ENCODE measurements at regions not wholly inside any gene's neighbourhood (a gene's known extent, or its start where the extent isn't known, plus 50 kb on each side); places are given as distances from the start of the nearest gene placed in this dataset.

DNA sequence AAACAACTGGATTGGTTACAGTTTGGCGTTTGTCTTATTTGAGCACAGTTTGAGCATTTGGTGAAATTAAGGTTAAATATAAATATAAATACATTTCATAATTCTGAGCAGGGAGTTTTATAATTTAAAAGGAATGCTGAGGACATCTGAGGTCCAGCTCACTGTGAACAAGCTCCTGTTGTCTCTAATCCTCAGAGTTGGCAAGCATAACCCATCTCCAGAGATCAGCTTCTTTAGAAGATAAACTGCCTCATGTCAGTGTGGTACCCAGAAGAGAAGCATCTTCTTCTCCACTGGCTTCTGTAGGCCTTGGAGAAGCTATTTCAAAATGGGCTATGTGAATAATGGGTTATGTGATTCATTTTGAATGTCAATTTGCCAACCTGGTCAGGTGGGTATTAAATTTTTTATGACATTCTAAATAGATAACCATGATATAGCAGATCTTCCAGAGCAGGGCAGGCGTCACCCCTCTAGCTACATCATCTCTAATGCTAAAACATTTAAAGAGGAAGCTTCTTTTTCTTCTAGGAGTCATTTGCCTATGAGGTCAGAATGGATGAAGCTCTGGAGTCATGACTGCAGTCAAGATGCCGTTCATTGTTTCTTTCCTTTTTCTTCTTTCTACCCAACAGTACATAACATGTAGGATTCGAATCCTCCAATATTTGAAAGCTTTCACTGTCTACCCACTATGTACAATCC lies 324.0 kb downstream of the RNF144A start:
- Histone ChIP-seq H3K9ac (ENCODE audit: low read depth in 1 of 2, low read length in 2 of 2) (no peak overlapping the region), H3K36me3 (ENCODE audit: control insufficient read depth in 2 of 2, insufficient read depth in 2 of 2, low read length in 2 of 2) (no peaks in the 10 kb centered on the region), H3K27ac (ENCODE audit: low read depth in 2 of 2, low read length in 2 of 2) (no peak overlapping the region), H3K4me3 (ENCODE audit: low read length in 2 of 2) (no peak overlapping the region), H3K9me3 (ENCODE audit: control insufficient read depth in 2 of 2, low read length in 2 of 2) (no peaks in the 10 kb centered on the region), H3K4me1 (ENCODE audit: control insufficient read depth in 2 of 2, insufficient read depth in 2 of 2, low read length in 2 of 2) (no peaks in the 10 kb centered on the region), H3K27me3 (ENCODE audit: control insufficient read depth in 2 of 2, insufficient read depth in 2 of 2, low read length in 2 of 2) (no peaks in the 10 kb centered on the region)

GRCh38 chr2:7242189-7242867 lies 325.1 kb downstream of the RNF144A start:
- H3K4me3 ChIP-seq (ENCODE audit: low read length in 2 of 2), result no peak overlapping the region
- no peaks in the 10 kb centered on the region for H3K4me1 ChIP-seq (ENCODE audit: control insufficient read depth in 2 of 2, insufficient read depth in 2 of 2, low read length in 2 of 2)
- no peak overlapping the region for H3K9ac ChIP-seq (ENCODE audit: low read depth in 1 of 2, low read length in 2 of 2)

DNA sequence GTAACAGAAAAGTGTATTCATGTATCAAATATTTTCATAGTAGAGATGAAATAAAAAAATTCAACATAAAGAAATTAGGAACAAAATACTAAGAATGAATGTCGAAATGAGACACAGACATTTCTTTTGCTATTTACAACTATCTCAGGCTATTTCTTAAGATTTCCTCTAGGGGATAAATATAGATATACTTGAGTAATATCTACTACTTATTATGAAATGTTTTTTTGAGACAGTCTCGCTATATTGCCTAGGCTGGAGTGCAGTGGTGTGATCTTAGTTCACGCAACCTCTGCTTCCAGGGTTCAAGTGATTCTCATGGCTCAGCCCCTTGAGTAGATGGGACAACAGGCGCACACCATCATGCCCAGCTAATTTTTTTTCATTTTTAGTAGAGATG lies 326.1 kb downstream of the RNF144A start:
- H3K27me3 ChIP-seq (ENCODE audit: control insufficient read depth in 2 of 2, insufficient read depth in 2 of 2, low read length in 2 of 2), result no peaks in the 10 kb centered on the region
- no peak overlapping the region for H3K9ac ChIP-seq (ENCODE audit: low read depth in 1 of 2, low read length in 2 of 2)
- no peak overlapping the region for H3K27ac ChIP-seq (ENCODE audit: low read depth in 2 of 2, low read length in 2 of 2)
- H3K36me3 ChIP-seq (ENCODE audit: control insufficient read depth in 2 of 2, insufficient read depth in 2 of 2, low read length in 2 of 2), result no peaks in the 10 kb centered on the region
- H3K4me3 ChIP-seq (ENCODE audit: low read length in 2 of 2), result no peak overlapping the region
- no peaks in the 10 kb centered on the region for H3K9me3 ChIP-seq (ENCODE audit: control insufficient read depth in 2 of 2, low read length in 2 of 2)
- no peaks in the 10 kb centered on the region for H3K4me1 ChIP-seq (ENCODE audit: control insufficient read depth in 2 of 2, insufficient read depth in 2 of 2, low read length in 2 of 2)

More at GRCh38 chr2:7242189-7242867, 325.1 kb downstream of the RNF144A start:
- Histone ChIP-seq H3K36me3 (ENCODE audit: control insufficient read depth in 2 of 2, insufficient read depth in 2 of 2, low read length in 2 of 2) (no peaks in the 10 kb centered on the region), H3K27me3 (ENCODE audit: control insufficient read depth in 2 of 2, insufficient read depth in 2 of 2, low read length in 2 of 2) (no peaks in the 10 kb centered on the region), H3K27ac (ENCODE audit: low read depth in 2 of 2, low read length in 2 of 2) (no peak overlapping the region), H3K9me3 (ENCODE audit: control insufficient read depth in 2 of 2, low read length in 2 of 2) (no peaks in the 10 kb centered on the region)

- Histone ChIP-seq H3K9me3 (ENCODE audit: control insufficient read depth in 2 of 2, low read length in 2 of 2) (no peaks in the 10 kb centered on the region), H3K36me3 (ENCODE audit: control insufficient read depth in 2 of 2, insufficient read depth in 2 of 2, low read length in 2 of 2) (no peaks in the 10 kb centered on the region), H3K4me1 (ENCODE audit: control insufficient read depth in 2 of 2, insufficient read depth in 2 of 2, low read length in 2 of 2) (no peaks in the 10 kb centered on the region)
Observed at GRCh38 chr2:7256377-7256776, 339.2 kb downstream of the RNF144A start.

GRCh38 chr2:7262727-7263126 lies 345.5 kb downstream of the RNF144A start:
- Histone ChIP-seq H3K9ac (ENCODE audit: low read depth in 1 of 2, low read length in 2 of 2) (no peak overlapping the region), H3K27me3 (ENCODE audit: control insufficient read depth in 2 of 2, insufficient read depth in 2 of 2, low read length in 2 of 2) (no peaks in the 10 kb centered on the region), H3K9me3 (ENCODE audit: control insufficient read depth in 2 of 2, low read length in 2 of 2) (no peaks in the 10 kb centered on the region), H3K27ac (ENCODE audit: low read depth in 2 of 2, low read length in 2 of 2) (no peak overlapping the region), H3K4me3 (ENCODE audit: low read length in 2 of 2) (no peak overlapping the region), H3K4me1 (ENCODE audit: control insufficient read depth in 2 of 2, insufficient read depth in 2 of 2, low read length in 2 of 2) (no peaks in the 10 kb centered on the region), H3K36me3 (ENCODE audit: control insufficient read depth in 2 of 2, insufficient read depth in 2 of 2, low read length in 2 of 2) (no peaks in the 10 kb centered on the region)

More at GRCh38 chr2:7256377-7256776, 339.2 kb downstream of the RNF144A start:
- no peak overlapping the region for H3K9ac ChIP-seq (ENCODE audit: low read depth in 1 of 2, low read length in 2 of 2)
- no peak overlapping the region for H3K4me3 ChIP-seq (ENCODE audit: low read length in 2 of 2)
- no peak overlapping the region for H3K27ac ChIP-seq (ENCODE audit: low read depth in 2 of 2, low read length in 2 of 2)
- H3K27me3 ChIP-seq (ENCODE audit: control insufficient read depth in 2 of 2, insufficient read depth in 2 of 2, low read length in 2 of 2), result no peaks in the 10 kb centered on the region

GRCh38 chr2:7264791-7265190 lies 347.6 kb downstream of the RNF144A start:
- Histone ChIP-seq H3K36me3 (ENCODE audit: control insufficient read depth in 2 of 2, insufficient read depth in 2 of 2, low read length in 2 of 2) (no peaks in the 10 kb centered on the region), H3K4me3 (ENCODE audit: low read length in 2 of 2) (no peak overlapping the region), H3K27me3 (ENCODE audit: control insufficient read depth in 2 of 2, insufficient read depth in 2 of 2, low read length in 2 of 2) (no peaks in the 10 kb centered on the region), H3K4me1 (ENCODE audit: control insufficient read depth in 2 of 2, insufficient read depth in 2 of 2, low read length in 2 of 2) (no peaks in the 10 kb centered on the region), H3K27ac (ENCODE audit: low read depth in 2 of 2, low read length in 2 of 2) (no peak overlapping the region), H3K9me3 (ENCODE audit: control insufficient read depth in 2 of 2, low read length in 2 of 2) (no peaks in the 10 kb centered on the region), H3K9ac (ENCODE audit: low read depth in 1 of 2, low read length in 2 of 2) (no peak overlapping the region)

GRCh38 chr2:7265286-7265685 lies 348.1 kb downstream of the RNF144A start:
- Histone ChIP-seq H3K9ac (ENCODE audit: low read depth in 1 of 2, low read length in 2 of 2) (no peak overlapping the region), H3K4me1 (ENCODE audit: control insufficient read depth in 2 of 2, insufficient read depth in 2 of 2, low read length in 2 of 2) (no peaks in the 10 kb centered on the region), H3K27ac (ENCODE audit: low read depth in 2 of 2, low read length in 2 of 2) (no peak overlapping the region), H3K9me3 (ENCODE audit: control insufficient read depth in 2 of 2, low read length in 2 of 2) (no peaks in the 10 kb centered on the region), H3K4me3 (ENCODE audit: low read length in 2 of 2) (no peak overlapping the region), H3K36me3 (ENCODE audit: control insufficient read depth in 2 of 2, insufficient read depth in 2 of 2, low read length in 2 of 2) (no peaks in the 10 kb centered on the region), H3K27me3 (ENCODE audit: control insufficient read depth in 2 of 2, insufficient read depth in 2 of 2, low read length in 2 of 2) (no peaks in the 10 kb centered on the region)

- Histone ChIP-seq H3K27ac (ENCODE audit: low read depth in 2 of 2, low read length in 2 of 2) (no peak overlapping the region), H3K36me3 (ENCODE audit: control insufficient read depth in 2 of 2, insufficient read depth in 2 of 2, low read length in 2 of 2) (no peaks in the 10 kb centered on the region), H3K9me3 (ENCODE audit: control insufficient read depth in 2 of 2, low read length in 2 of 2) (no peaks in the 10 kb centered on the region), H3K4me3 (ENCODE audit: low read length in 2 of 2) (no peak overlapping the region), H3K4me1 (ENCODE audit: control insufficient read depth in 2 of 2, insufficient read depth in 2 of 2, low read length in 2 of 2) (no peaks in the 10 kb centered on the region), H3K27me3 (ENCODE audit: control insufficient read depth in 2 of 2, insufficient read depth in 2 of 2, low read length in 2 of 2) (no peaks in the 10 kb centered on the region), H3K9ac (ENCODE audit: low read depth in 1 of 2, low read length in 2 of 2) (no peak overlapping the region)
Observed at GRCh38 chr2:7269106-7269643, 352.0 kb downstream of the RNF144A start.

DNA sequence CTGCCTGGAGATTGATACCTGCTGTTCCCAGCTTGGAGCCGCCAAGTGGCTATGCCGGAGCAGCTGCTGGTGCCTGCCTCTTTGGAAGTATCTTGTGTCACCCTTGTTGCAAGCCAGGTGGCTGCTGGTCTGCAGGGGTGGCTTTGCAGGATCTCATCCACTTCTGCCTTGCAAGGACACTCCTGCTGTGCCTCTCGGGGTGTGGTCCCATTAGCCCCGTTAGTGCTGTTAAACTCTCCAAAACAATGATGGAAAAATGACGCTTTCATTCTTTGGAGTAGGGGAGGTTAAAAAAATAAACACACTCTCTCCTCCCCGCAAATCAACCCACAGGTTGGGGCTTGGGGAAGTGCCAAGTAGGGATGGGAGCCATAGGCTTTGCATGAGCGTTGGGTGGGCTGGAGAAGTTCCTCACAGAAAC lies 352.8 kb downstream of the RNF144A start:
- no peak overlapping the region for H3K4me3 ChIP-seq (ENCODE audit: low read length in 2 of 2)
- no peaks in the 10 kb centered on the region for H3K36me3 ChIP-seq (ENCODE audit: control insufficient read depth in 2 of 2, insufficient read depth in 2 of 2, low read length in 2 of 2)
- H3K9ac ChIP-seq (ENCODE audit: low read depth in 1 of 2, low read length in 2 of 2), result no peak overlapping the region
- no peak overlapping the region for H3K27ac ChIP-seq (ENCODE audit: low read depth in 2 of 2, low read length in 2 of 2)
- H3K4me1 ChIP-seq (ENCODE audit: control insufficient read depth in 2 of 2, insufficient read depth in 2 of 2, low read length in 2 of 2), result no peaks in the 10 kb centered on the region
- H3K27me3 ChIP-seq (ENCODE audit: control insufficient read depth in 2 of 2, insufficient read depth in 2 of 2, low read length in 2 of 2), result no peaks in the 10 kb centered on the region
- no peaks in the 10 kb centered on the region for H3K9me3 ChIP-seq (ENCODE audit: control insufficient read depth in 2 of 2, low read length in 2 of 2)

DNA sequence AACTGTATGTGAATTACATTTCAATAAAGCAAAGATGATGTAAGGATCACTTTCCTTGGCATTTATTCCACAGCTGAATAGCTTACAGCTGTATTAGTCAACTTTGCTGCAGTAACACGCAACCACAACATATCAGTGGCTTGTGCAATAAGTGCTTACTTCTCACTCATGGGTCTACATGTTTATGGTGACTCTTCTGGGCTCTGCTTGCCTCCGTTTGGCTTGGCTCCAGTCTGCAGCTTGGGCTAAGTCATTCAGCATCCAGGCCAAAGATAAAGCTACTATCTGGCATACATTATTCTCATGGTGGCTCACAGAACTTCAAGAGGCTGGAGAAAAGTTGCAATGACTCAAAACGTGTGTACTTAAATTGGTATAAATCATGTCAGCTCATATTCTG lies 355.0 kb downstream of the RNF144A start:
- Histone ChIP-seq H3K4me1 (ENCODE audit: control insufficient read depth in 2 of 2, insufficient read depth in 2 of 2, low read length in 2 of 2) (no peaks in the 10 kb centered on the region), H3K27ac (ENCODE audit: low read depth in 2 of 2, low read length in 2 of 2) (no peak overlapping the region), H3K36me3 (ENCODE audit: control insufficient read depth in 2 of 2, insufficient read depth in 2 of 2, low read length in 2 of 2) (no peaks in the 10 kb centered on the region), H3K27me3 (ENCODE audit: control insufficient read depth in 2 of 2, insufficient read depth in 2 of 2, low read length in 2 of 2) (no peaks in the 10 kb centered on the region), H3K4me3 (ENCODE audit: low read length in 2 of 2) (no peak overlapping the region), H3K9me3 (ENCODE audit: control insufficient read depth in 2 of 2, low read length in 2 of 2) (no peaks in the 10 kb centered on the region), H3K9ac (ENCODE audit: low read depth in 1 of 2, low read length in 2 of 2) (no peak overlapping the region)
